ENCODE measurements at regions not wholly inside any gene's neighbourhood (a gene's known extent, or its start where the extent isn't known, plus 50 kb on each side); places are given as distances from the start of the nearest gene placed in this dataset.

DNA sequence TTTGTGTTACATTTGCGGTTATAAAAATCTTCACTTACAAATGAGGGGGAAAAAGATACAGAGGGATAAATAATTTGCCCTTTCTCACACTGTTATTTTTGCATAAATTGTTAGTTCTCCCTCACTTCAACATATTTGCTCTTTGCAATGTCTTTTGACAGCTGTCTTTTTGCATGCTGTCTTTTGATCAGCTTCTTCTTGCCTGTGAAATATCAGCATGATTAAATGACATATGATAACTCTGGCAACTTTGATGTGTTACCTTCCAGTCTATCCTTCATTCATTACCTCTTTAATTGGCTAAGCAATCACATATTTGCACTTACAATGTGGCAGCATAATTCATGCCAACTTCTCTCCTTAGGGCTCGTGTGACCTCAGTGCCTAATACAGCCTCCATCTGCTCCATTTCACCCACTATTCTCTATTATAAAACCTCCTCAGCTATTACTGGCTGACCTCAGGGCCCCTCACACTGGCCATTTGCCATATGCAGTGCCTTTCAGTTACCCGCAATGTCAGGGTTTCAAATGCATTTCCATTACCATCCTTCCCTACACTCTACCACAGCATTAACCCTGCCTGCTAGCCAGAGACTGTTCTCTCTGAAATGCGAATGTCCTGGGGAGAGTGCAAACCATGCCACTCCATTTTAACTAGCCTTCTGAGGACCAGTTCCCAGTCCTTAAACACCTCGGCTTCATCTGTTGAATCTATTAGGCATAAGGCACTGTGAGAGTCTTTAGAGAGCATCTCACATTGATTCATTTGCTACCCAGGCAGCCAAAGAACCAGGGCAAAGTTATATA is 1056.6 kb upstream of the CHAC2 start:
- no TSS peak for BruUV-seq (replicated peaks)
- Histone ChIP-seq H2AFZ (ENCODE audit: control insufficient read depth, low read depth, low read length) (no peak overlapping the region), H4K20me1 (ENCODE audit: control insufficient read depth, insufficient read depth) (no peaks in the 10 kb centered on the region), H3K27ac (ENCODE audit: control insufficient read depth, insufficient read depth) (no peak overlapping the region), H3K36me3 (ENCODE audit: control insufficient read depth in 2 of 2, insufficient read depth in 2 of 2, low read length in 1 of 2) (no peaks in the 10 kb centered on the region), H3K4me3 (no peak overlapping the region), H3K4me1 (ENCODE audit: control insufficient read depth, insufficient read depth, low read length) (no peaks in the 10 kb centered on the region), H3K27me3 (replicated peaks in 1 of 2; ENCODE audit: control insufficient read depth in 2 of 2, insufficient read depth in 2 of 2, low read length in 1 of 2) (no peaks in the 10 kb centered on the region), H3K79me2 (ENCODE audit: control insufficient read depth, insufficient read depth, low read length) (no peaks in the 10 kb centered on the region), H3K9ac (ENCODE audit: control insufficient read depth, insufficient read depth, low read length) (no peak overlapping the region), H3K9me3 (replicated peaks; ENCODE audit: control insufficient read depth, insufficient read depth, low read length) (no peaks in the 10 kb centered on the region), H3K4me2 (ENCODE audit: control insufficient read depth, insufficient read depth) (no peak overlapping the region)
- ChIA-PET RAD21 (ENCODE audit: unreplicated experiment) (no interaction called here), CTCF (no interaction called here), POLR2A (no interaction called here), SMC1A (ENCODE audit: uncharacterized antibody, unreplicated experiment) (no interaction called here)
- FAIRE-seq (no peak), ATAC-seq (no peak), DNase-seq (ENCODE audit: low read depth, low spot score) (no peak)
- in situ Hi-C loops (cut with MboI): no loop called here
- TF ChIP-seq, protein P1, sequence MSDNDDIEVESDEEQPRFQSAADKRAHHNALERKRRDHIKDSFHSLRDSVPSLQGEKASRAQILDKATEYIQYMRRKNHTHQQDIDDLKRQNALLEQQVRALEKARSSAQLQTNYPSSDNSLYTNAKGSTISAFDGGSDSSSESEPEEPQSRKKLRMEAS (IDR thresholded peaks at IDR 0.05; ENCODE audit: low read depth, low read length): no peak
- TF ChIP-seq NR2C2 (IDR thresholded peaks at IDR 0.05; ENCODE audit: borderline replicate concordance, control insufficient read depth, insufficient read length, low read depth) (no peak), NFYA (IDR thresholded peaks at IDR 0.05; ENCODE audit: borderline replicate concordance, low read depth, low read length) (no peak), ZSCAN29 (IDR thresholded peaks at IDR 0.05) (no peak), SMC3 (IDR thresholded peaks at IDR 0.05; ENCODE audit: borderline replicate concordance, low read length) (no peak), MTA2 (IDR thresholded peaks at IDR 0.05; ENCODE audit: low read depth) (no peak), KDM1A (IDR thresholded peaks at IDR 0.05; ENCODE audit: borderline replicate concordance) (no peak), CHD4 (IDR thresholded peaks at IDR 0.05) (no peak), ZNF622 (IDR thresholded peaks at IDR 0.05) (no peak), FOS (IDR thresholded peaks at IDR 0.05; ENCODE audit: borderline replicate concordance, extremely low read depth, insufficient read length) (no peak), NRF1 (conservative IDR thresholded peaks at IDR 0.05; ENCODE audit: low read depth, low read length) (no peak), KLF5 (IDR thresholded peaks at IDR 0.05; ENCODE audit: partially characterized antibody) (no peak), TCF3 (IDR thresholded peaks at IDR 0.05; ENCODE audit: borderline replicate concordance, insufficient read depth, low read depth, low read length) (no peak)
- TF ChIP-seq, protein P2, sequence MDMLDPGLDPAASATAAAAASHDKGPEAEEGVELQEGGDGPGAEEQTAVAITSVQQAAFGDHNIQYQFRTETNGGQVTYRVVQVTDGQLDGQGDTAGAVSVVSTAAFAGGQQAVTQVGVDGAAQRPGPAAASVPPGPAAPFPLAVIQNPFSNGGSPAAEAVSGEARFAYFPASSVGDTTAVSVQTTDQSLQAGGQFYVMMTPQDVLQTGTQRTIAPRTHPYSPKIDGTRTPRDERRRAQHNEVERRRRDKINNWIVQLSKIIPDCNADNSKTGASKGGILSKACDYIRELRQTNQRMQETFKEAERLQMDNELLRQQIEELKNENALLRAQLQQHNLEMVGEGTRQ (IDR thresholded peaks at IDR 0.05; ENCODE audit: borderline replicate concordance, low read depth, low read length): no peak
- TF ChIP-seq, protein P3, sequence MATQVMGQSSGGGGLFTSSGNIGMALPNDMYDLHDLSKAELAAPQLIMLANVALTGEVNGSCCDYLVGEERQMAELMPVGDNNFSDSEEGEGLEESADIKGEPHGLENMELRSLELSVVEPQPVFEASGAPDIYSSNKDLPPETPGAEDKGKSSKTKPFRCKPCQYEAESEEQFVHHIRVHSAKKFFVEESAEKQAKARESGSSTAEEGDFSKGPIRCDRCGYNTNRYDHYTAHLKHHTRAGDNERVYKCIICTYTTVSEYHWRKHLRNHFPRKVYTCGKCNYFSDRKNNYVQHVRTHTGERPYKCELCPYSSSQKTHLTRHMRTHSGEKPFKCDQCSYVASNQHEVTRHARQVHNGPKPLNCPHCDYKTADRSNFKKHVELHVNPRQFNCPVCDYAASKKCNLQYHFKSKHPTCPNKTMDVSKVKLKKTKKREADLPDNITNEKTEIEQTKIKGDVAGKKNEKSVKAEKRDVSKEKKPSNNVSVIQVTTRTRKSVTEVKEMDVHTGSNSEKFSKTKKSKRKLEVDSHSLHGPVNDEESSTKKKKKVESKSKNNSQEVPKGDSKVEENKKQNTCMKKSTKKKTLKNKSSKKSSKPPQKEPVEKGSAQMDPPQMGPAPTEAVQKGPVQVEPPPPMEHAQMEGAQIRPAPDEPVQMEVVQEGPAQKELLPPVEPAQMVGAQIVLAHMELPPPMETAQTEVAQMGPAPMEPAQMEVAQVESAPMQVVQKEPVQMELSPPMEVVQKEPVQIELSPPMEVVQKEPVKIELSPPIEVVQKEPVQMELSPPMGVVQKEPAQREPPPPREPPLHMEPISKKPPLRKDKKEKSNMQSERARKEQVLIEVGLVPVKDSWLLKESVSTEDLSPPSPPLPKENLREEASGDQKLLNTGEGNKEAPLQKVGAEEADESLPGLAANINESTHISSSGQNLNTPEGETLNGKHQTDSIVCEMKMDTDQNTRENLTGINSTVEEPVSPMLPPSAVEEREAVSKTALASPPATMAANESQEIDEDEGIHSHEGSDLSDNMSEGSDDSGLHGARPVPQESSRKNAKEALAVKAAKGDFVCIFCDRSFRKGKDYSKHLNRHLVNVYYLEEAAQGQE (IDR thresholded peaks at IDR 0.05; ENCODE audit: low read depth, low read length): no peak
- TF ChIP-seq, protein P4, sequence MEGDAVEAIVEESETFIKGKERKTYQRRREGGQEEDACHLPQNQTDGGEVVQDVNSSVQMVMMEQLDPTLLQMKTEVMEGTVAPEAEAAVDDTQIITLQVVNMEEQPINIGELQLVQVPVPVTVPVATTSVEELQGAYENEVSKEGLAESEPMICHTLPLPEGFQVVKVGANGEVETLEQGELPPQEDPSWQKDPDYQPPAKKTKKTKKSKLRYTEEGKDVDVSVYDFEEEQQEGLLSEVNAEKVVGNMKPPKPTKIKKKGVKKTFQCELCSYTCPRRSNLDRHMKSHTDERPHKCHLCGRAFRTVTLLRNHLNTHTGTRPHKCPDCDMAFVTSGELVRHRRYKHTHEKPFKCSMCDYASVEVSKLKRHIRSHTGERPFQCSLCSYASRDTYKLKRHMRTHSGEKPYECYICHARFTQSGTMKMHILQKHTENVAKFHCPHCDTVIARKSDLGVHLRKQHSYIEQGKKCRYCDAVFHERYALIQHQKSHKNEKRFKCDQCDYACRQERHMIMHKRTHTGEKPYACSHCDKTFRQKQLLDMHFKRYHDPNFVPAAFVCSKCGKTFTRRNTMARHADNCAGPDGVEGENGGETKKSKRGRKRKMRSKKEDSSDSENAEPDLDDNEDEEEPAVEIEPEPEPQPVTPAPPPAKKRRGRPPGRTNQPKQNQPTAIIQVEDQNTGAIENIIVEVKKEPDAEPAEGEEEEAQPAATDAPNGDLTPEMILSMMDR (IDR thresholded peaks at IDR 0.05 in 2 of 3, conservative IDR thresholded peaks at IDR 0.05 in 1 of 3; ENCODE audit: control insufficient read depth in 2 of 3, extremely low read depth in 1 of 3, insufficient read depth in 1 of 3, low read depth in 3 of 3, low read length in 3 of 3): no peak
- intact Hi-C loops (cut with micrococcal nuclease; ENCODE audit: unreplicated experiment): no loop called here
- 23% methylated on average over 5 of the region's 5 CpGs for WGBS (ENCODE audit: insufficient coverage, insufficient replicate concordance, low lambda C conversion rate, missing lambda C conversion rate)
